ENCODE measurements at regions not wholly inside any gene's neighbourhood (a gene's known extent, or its start where the extent isn't known, plus 50 kb on each side); places are given as distances from the start of the nearest gene placed in this dataset.
"Not testable (repeated sequence)": the region's sequence is repeated elsewhere in the genome, so short reads cannot be mapped to it uniquely, and the experiment has no call there.

DNA sequence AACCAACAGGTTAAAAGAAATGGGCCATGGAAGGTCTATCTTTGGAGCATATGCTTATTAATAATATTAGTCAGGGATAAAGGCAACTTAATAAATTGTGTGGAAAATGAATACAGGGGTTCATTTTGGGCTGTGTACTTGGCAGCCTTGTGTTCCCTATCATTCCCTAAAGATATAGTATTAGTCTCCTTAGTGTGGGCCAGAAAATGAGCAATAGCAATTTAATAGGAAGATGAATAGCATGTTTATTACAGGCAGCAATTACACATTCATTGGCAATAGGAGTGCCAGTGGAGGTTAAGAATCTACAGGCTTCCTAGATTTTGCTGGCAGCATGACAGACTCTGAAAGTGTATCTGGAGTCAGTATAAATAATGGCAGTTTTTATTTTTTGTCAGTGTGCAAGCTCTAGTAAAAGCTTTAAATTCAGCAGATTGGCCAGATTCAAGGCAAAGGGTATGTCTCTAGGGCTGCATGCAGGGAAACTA, 98.7 kb upstream of the MTLN start:
- TF ChIP-seq EZH2phosphoT487 (IDR thresholded peaks at IDR 0.05; ENCODE audit: borderline replicate concordance, low read depth, low read length), result not testable (repeated sequence)
- TF ChIP-seq, protein P1, sequence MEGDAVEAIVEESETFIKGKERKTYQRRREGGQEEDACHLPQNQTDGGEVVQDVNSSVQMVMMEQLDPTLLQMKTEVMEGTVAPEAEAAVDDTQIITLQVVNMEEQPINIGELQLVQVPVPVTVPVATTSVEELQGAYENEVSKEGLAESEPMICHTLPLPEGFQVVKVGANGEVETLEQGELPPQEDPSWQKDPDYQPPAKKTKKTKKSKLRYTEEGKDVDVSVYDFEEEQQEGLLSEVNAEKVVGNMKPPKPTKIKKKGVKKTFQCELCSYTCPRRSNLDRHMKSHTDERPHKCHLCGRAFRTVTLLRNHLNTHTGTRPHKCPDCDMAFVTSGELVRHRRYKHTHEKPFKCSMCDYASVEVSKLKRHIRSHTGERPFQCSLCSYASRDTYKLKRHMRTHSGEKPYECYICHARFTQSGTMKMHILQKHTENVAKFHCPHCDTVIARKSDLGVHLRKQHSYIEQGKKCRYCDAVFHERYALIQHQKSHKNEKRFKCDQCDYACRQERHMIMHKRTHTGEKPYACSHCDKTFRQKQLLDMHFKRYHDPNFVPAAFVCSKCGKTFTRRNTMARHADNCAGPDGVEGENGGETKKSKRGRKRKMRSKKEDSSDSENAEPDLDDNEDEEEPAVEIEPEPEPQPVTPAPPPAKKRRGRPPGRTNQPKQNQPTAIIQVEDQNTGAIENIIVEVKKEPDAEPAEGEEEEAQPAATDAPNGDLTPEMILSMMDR (conservative IDR thresholded peaks at IDR 0.05; ENCODE audit: low read length), result not testable (repeated sequence)

All from OCI-LY7 (cell line).